ENCODE measurements at regions not wholly inside any gene's neighbourhood (a gene's known extent, or its start where the extent isn't known, plus 50 kb on each side); places are given as distances from the start of the nearest gene placed in this dataset.
"Not testable (repeated sequence)": the region's sequence is repeated elsewhere in the genome, so short reads cannot be mapped to it uniquely, and the experiment has no call there.

DNA sequence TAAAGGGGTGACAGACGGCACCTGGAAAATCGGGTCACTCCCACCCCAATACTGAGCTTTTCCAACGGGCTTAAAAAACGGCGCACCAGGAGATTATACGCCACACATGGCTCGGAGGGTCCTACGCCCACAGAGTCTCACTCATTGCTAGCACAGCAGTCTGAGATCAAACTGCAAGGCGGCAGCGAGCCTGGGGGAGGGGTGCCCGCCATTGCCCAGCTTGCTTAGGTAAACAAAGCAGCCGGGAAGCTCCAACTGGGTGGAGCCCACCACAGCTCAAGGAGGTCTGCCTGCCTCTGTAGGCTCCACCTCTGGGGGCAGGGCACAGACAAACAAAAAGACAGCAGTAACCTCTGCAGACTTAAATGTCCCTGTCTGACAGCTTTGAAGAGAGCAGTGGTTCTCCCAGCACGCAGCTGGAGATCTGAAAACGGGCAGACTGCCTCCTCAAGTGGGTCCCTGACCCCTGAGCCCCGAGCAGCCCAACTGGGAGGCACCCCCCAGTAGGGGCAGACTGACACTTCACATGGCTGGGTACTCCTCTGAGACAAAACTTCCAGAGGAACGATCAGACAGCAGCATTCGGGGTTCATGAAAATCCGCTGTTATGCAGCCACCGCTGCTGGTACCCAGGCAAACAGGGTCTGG lies 162.8 kb upstream of the GJE1 start:
- TF ChIP-seq CTCF, POLR2AphosphoS5, POLR2A, EP300 (IDR thresholded peaks at IDR 0.05): not testable (repeated sequence)
